M059J (cell line): ENCODE measurements at regions not wholly inside any gene's neighbourhood (a gene's known extent, or its start where the extent isn't known, plus 50 kb on each side); places are given as distances from the start of the nearest gene placed in this dataset.
"Not testable (repeated sequence)": the region's sequence is repeated elsewhere in the genome, so short reads cannot be mapped to it uniquely, and the experiment has no call there.

Experiments
- DNase-seq: peaks from one replicate; pipeline ENCODE4 v3.0.0-alpha.2; 2012; ENCODE audit warnings: low read depth

- not testable (repeated sequence) for DNase-seq
Observed at GRCh38 chr10:46749003-46749402, 162.2 kb upstream of the PTPN20 start.

- not testable (repeated sequence) for DNase-seq
Observed at GRCh38 chr10:46749470-46749869, 161.8 kb upstream of the PTPN20 start.

- DNase-seq: not testable (repeated sequence)
Observed at GRCh38 chr10:46753763-46754162, 157.5 kb upstream of the PTPN20 start.

- not testable (repeated sequence) for DNase-seq
Observed at GRCh38 chr10:46761471-46761870, 149.8 kb upstream of the PTPN20 start.

GRCh38 chr10:46768515-46769291, 142.5 kb upstream of the PTPN20 start:
- not testable (repeated sequence) for DNase-seq

- DNase-seq: not testable (repeated sequence)
Observed at GRCh38 chr10:46773178-46773896, 137.9 kb upstream of the PTPN20 start.

GRCh38 chr10:46773897-46774236, 137.4 kb upstream of the PTPN20 start:
- DNase-seq: not testable (repeated sequence)

GRCh38 chr10:46774366-46774765, 136.9 kb upstream of the PTPN20 start:
- not testable (repeated sequence) for DNase-seq

- DNase-seq: not testable (repeated sequence)
Observed at GRCh38 chr10:46774945-46775667, 136.1 kb upstream of the PTPN20 start.

- not testable (repeated sequence) for DNase-seq
Observed at GRCh38 chr10:46775668-46776059, 135.6 kb upstream of the PTPN20 start.

GRCh38 chr10:46779571-46779970, 131.7 kb upstream of the PTPN20 start:
- DNase-seq: not testable (repeated sequence)

- peak; percentile 44 for DNase-seq
Observed at GRCh38 chr10:46780164-46780563, 131.1 kb upstream of the PTPN20 start.

GRCh38 chr10:46781001-46781400, 130.2 kb upstream of the PTPN20 start:
- not testable (repeated sequence) for DNase-seq

GRCh38 chr10:46782001-46782874, 129.0 kb upstream of the PTPN20 start:
- DNase-seq: peak; percentile 30

GRCh38 chr10:46784665-46785064, 126.6 kb upstream of the PTPN20 start:
- DNase-seq: not testable (repeated sequence)

- DNase-seq: not testable (repeated sequence)
Observed at GRCh38 chr10:46786125-46786517, 125.1 kb upstream of the PTPN20 start.

- DNase-seq: peak; percentile 73
Observed at GRCh38 chr10:46786518-46787320, 124.5 kb upstream of the PTPN20 start.

GRCh38 chr10:46787321-46787615, 124.0 kb upstream of the PTPN20 start:
- DNase-seq: peak; percentile 63

- not testable (repeated sequence) for DNase-seq
Observed at GRCh38 chr10:46792657-46793357, 118.4 kb upstream of the PTPN20 start.

GRCh38 chr10:46796351-46796750, 114.9 kb upstream of the PTPN20 start:
- DNase-seq: not testable (repeated sequence)
